Stimulated activated naive B cell treated with anti-CD40 and anti-IgM and Interleukin-4, amounts not matched to agents 10 μg/mL and 1 μg/mL and 100 μg/mL, for 72 hours (primary cell): ENCODE measurements at regions not wholly inside any gene's neighbourhood (a gene's known extent, or its start where the extent isn't known, plus 50 kb on each side); places are given as distances from the start of the nearest gene placed in this dataset.

Experiments used
- ATAC-seq, 2 donors: fragments of 150-1000 bp; cut with Tn5 transposase; replicated peaks; 2 replicates each; pipeline ENCODE4 v1.10.0; 2021; ENCODE audit warnings: moderate library complexity in 1 of 2
- DNase-seq: peaks from one replicate; pipeline ENCODE4 v3.0.0; 2021
- H3K27ac Mint-ChIP-seq: one replicate; pipeline ENCODE4 v1.8.0; 2022; ENCODE audit warnings: mild to moderate bottlenecking, mixed read lengths
- H3K27me3 Mint-ChIP-seq, 2 donors: one replicate each; pipeline ENCODE4 v1.8.0; 2022; ENCODE audit warnings: mixed read lengths in 2 of 2
- H3K36me3 Mint-ChIP-seq, 2 donors: one replicate each; pipeline ENCODE4 v1.8.0; 2022; ENCODE audit warnings: mixed read lengths in 2 of 2, mild to moderate bottlenecking in 1 of 2
- H3K4me1 Mint-ChIP-seq, 2 donors: one replicate each; pipeline ENCODE4 v1.8.0; 2022; ENCODE audit warnings: mixed read lengths in 2 of 2, mild to moderate bottlenecking in 1 of 2
- H3K4me3 Mint-ChIP-seq, 2 donors: one replicate each; pipeline ENCODE4 v1.8.0; 2022; ENCODE audit warnings: mild to moderate bottlenecking in 2 of 2, mixed read lengths in 2 of 2, moderate library complexity in 1 of 2
- H3K9me3 Mint-ChIP-seq, 2 donors: one replicate each; pipeline ENCODE4 v1.8.0; 2022; ENCODE audit warnings: mixed read lengths in 2 of 2, mild to moderate bottlenecking in 1 of 2

- Mint-ChIP-seq H3K4me1 (peaks cover 6 to 16% of the 10 kb centered on the region in 2 donors), H3K4me3 (no peak overlapping the region), H3K27ac (no peak overlapping the region), H3K9me3 (no peaks in the 10 kb centered on the region), H3K36me3 (no peaks in the 10 kb centered on the region), H3K27me3 (no peaks in the 10 kb centered on the region)
- DNase-seq: no peak
- ATAC-seq: no peak
Observed at GRCh38 chr7:18276380-18276779, 219.2 kb upstream of the HDAC9 start.

DNA sequence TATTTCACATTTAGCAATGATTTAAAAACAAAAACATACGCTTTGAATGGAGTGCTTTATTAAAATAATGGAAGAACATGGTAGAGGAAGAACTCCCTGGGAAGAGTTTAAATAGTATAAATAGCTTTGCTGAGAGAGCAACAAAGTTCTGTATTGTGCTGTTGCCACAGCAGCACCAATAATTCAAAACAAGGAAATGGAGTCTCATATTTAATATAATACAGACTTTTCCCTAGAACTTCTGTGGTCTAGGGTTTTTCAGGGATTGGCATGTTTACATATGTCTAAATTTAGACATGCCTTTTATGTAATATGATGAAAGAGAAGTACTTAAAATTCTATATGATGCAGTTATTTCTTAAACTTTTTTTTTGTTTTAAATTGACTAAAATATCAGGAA, 217.2 kb upstream of the HDAC9 start:
- peaks cover 5 to 11% of the 10 kb centered on the region in 2 donors for H3K4me1 Mint-ChIP-seq
- H3K9me3 Mint-ChIP-seq: peaks cover 0 to 3% of the 10 kb centered on the region in 2 donors
- H3K4me3 Mint-ChIP-seq: no peak overlapping the region
- peaks cover 3% of the 10 kb centered on the region in 2 donors for H3K36me3 Mint-ChIP-seq
- no peaks in the 10 kb centered on the region for H3K27me3 Mint-ChIP-seq
- H3K27ac Mint-ChIP-seq: no peak overlapping the region
- DNase-seq (no peak), ATAC-seq (no peak)

DNA sequence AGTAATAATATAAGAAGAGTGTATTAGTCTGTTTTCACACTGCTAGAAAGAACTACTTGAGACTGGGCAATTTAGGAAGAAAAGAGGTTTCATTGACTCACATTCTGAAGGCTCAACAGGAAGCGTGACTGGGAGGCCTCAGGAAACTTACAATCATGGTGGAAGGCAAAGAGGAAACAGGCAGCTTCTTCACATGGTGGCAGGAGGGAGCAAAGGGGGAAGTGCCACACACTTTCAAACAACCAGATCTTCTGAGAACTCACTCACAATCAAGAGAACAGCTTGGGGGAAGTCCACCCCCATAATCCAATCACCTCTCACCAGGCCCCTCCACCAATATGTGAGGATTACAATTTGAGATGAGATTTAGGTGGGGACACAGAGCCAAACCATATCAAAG, 212.5 kb upstream of the HDAC9 start:
- no peak overlapping the region for H3K4me3 Mint-ChIP-seq
- H3K36me3 Mint-ChIP-seq: peaks cover 3% of the 10 kb centered on the region in 2 donors
- H3K27ac Mint-ChIP-seq: no peak overlapping the region
- H3K27me3 Mint-ChIP-seq: no peaks in the 10 kb centered on the region
- ATAC-seq (no peak), DNase-seq (no peak)
- H3K9me3 Mint-ChIP-seq: peaks cover 0 to 3% of the 10 kb centered on the region in 2 donors
- H3K4me1 Mint-ChIP-seq: peaks cover 0 to under 1% of the 10 kb centered on the region in 2 donors

DNA sequence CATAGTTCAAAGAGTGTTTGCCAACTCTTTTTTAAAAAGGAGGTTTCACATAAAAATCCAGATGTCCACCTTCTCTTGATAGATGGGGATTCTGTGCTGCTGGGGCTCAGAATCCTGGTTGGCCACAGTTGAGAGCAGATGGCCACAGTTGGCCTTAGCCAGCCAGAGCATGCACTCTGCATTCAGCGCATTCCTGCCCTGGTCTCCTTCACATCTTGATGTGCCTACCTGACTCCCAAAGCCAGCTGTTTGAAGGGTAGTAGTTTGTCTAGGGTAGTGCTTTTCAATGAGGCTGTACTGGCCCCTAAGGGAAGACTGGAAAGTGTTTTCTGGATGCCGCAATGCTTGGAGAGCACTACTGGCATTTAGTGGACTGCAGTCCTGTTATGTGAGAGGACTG, 208.1 kb upstream of the HDAC9 start:
- peaks cover 3% of the 10 kb centered on the region in 2 donors for H3K36me3 Mint-ChIP-seq
- no peak overlapping the region for H3K4me3 Mint-ChIP-seq
- peaks cover 18 to 33% of the 10 kb centered on the region in 2 donors for H3K4me1 Mint-ChIP-seq
- DNase-seq (no peak), ATAC-seq (no peak)
- H3K27ac Mint-ChIP-seq: no peak overlapping the region
- H3K9me3 Mint-ChIP-seq: peaks cover 0 to 3% of the 10 kb centered on the region in 2 donors
- no peaks in the 10 kb centered on the region for H3K27me3 Mint-ChIP-seq

GRCh38 chr7:18288322-18289037, 207.1 kb upstream of the HDAC9 start:
- no peak for ATAC-seq

DNA sequence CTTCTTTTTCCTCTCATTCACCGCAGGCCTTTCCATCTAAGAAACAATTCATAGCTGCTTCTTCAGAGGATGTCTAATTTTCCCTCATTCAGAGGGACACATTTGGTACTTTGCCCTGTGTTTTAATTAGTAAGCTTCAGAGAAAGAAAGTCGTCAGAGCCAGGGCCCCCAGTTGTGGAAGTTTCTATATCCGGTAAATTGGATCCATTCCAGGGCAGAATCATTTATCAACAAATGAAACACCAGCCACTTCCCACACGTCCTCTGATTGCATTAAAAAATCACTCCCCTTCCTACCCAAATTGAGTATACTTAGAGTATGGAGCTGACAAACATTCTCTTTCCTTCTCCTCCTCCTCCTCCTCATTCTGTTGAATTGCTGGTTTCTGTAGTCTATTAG, 205.8 kb upstream of the HDAC9 start:
- no peaks in the 10 kb centered on the region for H3K9me3 Mint-ChIP-seq
- DNase-seq (no peak), ATAC-seq (no peak)
- peaks cover under 1 to 5% of the 10 kb centered on the region in 2 donors for H3K36me3 Mint-ChIP-seq
- H3K4me3 Mint-ChIP-seq: peak overlapping the region; percentile 77 to 78
- peaks cover 34 to 56% of the 10 kb centered on the region in 2 donors for H3K4me1 Mint-ChIP-seq
- peak overlapping the region; percentile 65 for H3K27ac Mint-ChIP-seq
- H3K27me3 Mint-ChIP-seq: no peaks in the 10 kb centered on the region

More at GRCh38 chr7:18288322-18289037, 207.1 kb upstream of the HDAC9 start:
- Mint-ChIP-seq H3K36me3 (no peaks in the 10 kb centered on the region), H3K4me1 (peaks cover 24 to 43% of the 10 kb centered on the region in 2 donors), H3K27me3 (no peaks in the 10 kb centered on the region), H3K4me3 (no peak overlapping the region), H3K27ac (peak overlapping the region; percentile 15), H3K9me3 (no peaks in the 10 kb centered on the region)
- no peak for DNase-seq

- H3K4me1 Mint-ChIP-seq: peaks cover 37 to 61% of the 10 kb centered on the region in 2 donors
- peaks cover 0 to 2% of the 10 kb centered on the region in 2 donors for H3K9me3 Mint-ChIP-seq
- ATAC-seq: peak; percentile 54 to 62
- H3K27ac Mint-ChIP-seq: peak overlapping the region; percentile 65
- peaks cover 3 to 7% of the 10 kb centered on the region in 2 donors for H3K36me3 Mint-ChIP-seq
- H3K4me3 Mint-ChIP-seq: peak overlapping the region; percentile 77 to 78
- DNase-seq: no peak
- H3K27me3 Mint-ChIP-seq: no peaks in the 10 kb centered on the region
Observed at GRCh38 chr7:18290223-18290622, 205.3 kb upstream of the HDAC9 start.

DNA sequence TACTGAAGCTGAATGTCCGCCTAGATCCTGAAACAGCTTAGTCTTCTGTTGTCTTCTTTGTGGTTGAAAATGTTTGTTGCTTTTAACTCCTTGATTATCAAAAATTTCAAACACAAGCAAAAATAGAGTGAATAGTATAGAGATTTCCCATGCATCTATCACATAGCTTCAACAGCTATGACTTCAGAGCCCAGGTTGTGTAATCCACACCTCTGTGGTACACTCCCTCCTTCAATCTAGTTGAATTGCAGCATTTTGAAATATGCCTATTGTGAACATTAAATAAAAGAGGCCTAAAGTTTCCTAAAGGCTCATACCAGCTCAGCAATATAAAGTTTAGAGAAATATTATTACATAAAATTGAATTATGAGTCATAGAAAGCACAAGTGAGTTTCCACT, 204.7 kb upstream of the HDAC9 start:
- Mint-ChIP-seq H3K4me3 (peak overlapping the region; percentile 77 to 78), H3K4me1 (peaks cover 42 to 67% of the 10 kb centered on the region in 2 donors), H3K9me3 (peaks cover 0 to 2% of the 10 kb centered on the region in 2 donors), H3K27ac (peak overlapping the region; percentile 63), H3K27me3 (no peaks in the 10 kb centered on the region), H3K36me3 (peaks cover 3 to 7% of the 10 kb centered on the region in 2 donors)
- ATAC-seq: peak in 1 of 2 donors; percentile 34
- no peak for DNase-seq

GRCh38 chr7:18292584-18292983, 203.0 kb upstream of the HDAC9 start:
- no peak for DNase-seq
- Mint-ChIP-seq H3K27ac (peak overlapping the region; percentile 88), H3K4me3 (peak overlapping the region; percentile 81), H3K27me3 (no peaks in the 10 kb centered on the region), H3K4me1 (peaks cover 48 to 83% of the 10 kb centered on the region in 2 donors), H3K9me3 (peaks cover 0 to 4% of the 10 kb centered on the region in 2 donors), H3K36me3 (peaks cover 4 to 7% of the 10 kb centered on the region in 2 donors)
- no peak for ATAC-seq

- peaks cover 48 to 78% of the 10 kb centered on the region in 2 donors for H3K4me1 Mint-ChIP-seq
- peak overlapping the region; percentile 75 for H3K27ac Mint-ChIP-seq
- ATAC-seq (no peak), DNase-seq (no peak)
- peaks cover 4 to 7% of the 10 kb centered on the region in 2 donors for H3K36me3 Mint-ChIP-seq
- H3K4me3 Mint-ChIP-seq: peak overlapping the region; percentile 9 to 42
- H3K9me3 Mint-ChIP-seq: peaks cover 0 to 4% of the 10 kb centered on the region in 2 donors
- no peaks in the 10 kb centered on the region for H3K27me3 Mint-ChIP-seq
Observed at GRCh38 chr7:18293759-18294158, 201.8 kb upstream of the HDAC9 start.

GRCh38 chr7:18294411-18294810, 201.1 kb upstream of the HDAC9 start:
- H3K9me3 Mint-ChIP-seq: peaks cover 0 to 4% of the 10 kb centered on the region in 2 donors
- H3K27me3 Mint-ChIP-seq: no peaks in the 10 kb centered on the region
- no peak for DNase-seq
- H3K4me3 Mint-ChIP-seq: peak overlapping the region; percentile 9 to 42
- ATAC-seq: peak; percentile 66 to 75
- peak overlapping the region; percentile 82 for H3K27ac Mint-ChIP-seq
- peaks cover 4 to 7% of the 10 kb centered on the region in 2 donors for H3K36me3 Mint-ChIP-seq
- peaks cover 46 to 77% of the 10 kb centered on the region in 2 donors for H3K4me1 Mint-ChIP-seq

- Mint-ChIP-seq H3K36me3 (peaks cover 4 to 7% of the 10 kb centered on the region in 2 donors), H3K4me3 (peak overlapping the region in 1 of 2 donors; percentile 47), H3K27me3 (no peaks in the 10 kb centered on the region), H3K27ac (peak overlapping the region; percentile 31), H3K4me1 (peaks cover 34 to 70% of the 10 kb centered on the region in 2 donors), H3K9me3 (peaks cover 0 to 4% of the 10 kb centered on the region in 2 donors)
- DNase-seq (no peak), ATAC-seq (peak in 1 of 2 donors; percentile 60)
Observed at GRCh38 chr7:18295781-18296423, 199.6 kb upstream of the HDAC9 start.

GRCh38 chr7:18302097-18302496, 193.5 kb upstream of the HDAC9 start:
- no peak for DNase-seq
- H3K27ac Mint-ChIP-seq: no peak overlapping the region
- ATAC-seq: peak; percentile 82 to 84
- H3K4me3 Mint-ChIP-seq: no peak overlapping the region
- H3K9me3 Mint-ChIP-seq: peaks cover 0 to 3% of the 10 kb centered on the region in 2 donors
- peaks cover 2 to 7% of the 10 kb centered on the region in 2 donors for H3K36me3 Mint-ChIP-seq
- no peaks in the 10 kb centered on the region for H3K27me3 Mint-ChIP-seq
- H3K4me1 Mint-ChIP-seq: peaks cover 24 to 69% of the 10 kb centered on the region in 2 donors

GRCh38 chr7:18305866-18306265, 189.7 kb upstream of the HDAC9 start:
- Mint-ChIP-seq H3K27me3 (no peaks in the 10 kb centered on the region), H3K4me1 (peaks cover 26 to 63% of the 10 kb centered on the region in 2 donors), H3K9me3 (peaks cover 0 to 3% of the 10 kb centered on the region in 2 donors), H3K27ac (no peak overlapping the region), H3K4me3 (no peak overlapping the region), H3K36me3 (peaks cover 2 to 7% of the 10 kb centered on the region in 2 donors)
- DNase-seq: no peak
- no peak for ATAC-seq
